Body of pancreas (tissue), 4 donors: ENCODE measurements at regions not wholly inside any gene's neighbourhood (a gene's known extent, or its start where the extent isn't known, plus 50 kb on each side); places are given as distances from the start of the nearest gene placed in this dataset.

Experiments used
- POLR2A ChIP-seq, 3 donors: fragments of 450-650 bp; IDR thresholded peaks; one replicate each; pipeline ENCODE4 v1.6.1; 2016; ENCODE audit warnings: antibody characterized with exemption in 3 of 3, mild to moderate bottlenecking in 2 of 3
- TF ChIP-seq, protein P1 (sequence below), 7 experiments: fragments of 450-650 bp in 4 of 7; fragments of 200-600 bp in 3 of 7; sonication (generic) in 3 of 7; IDR thresholded peaks; one replicate each; pipeline ENCODE4 v1.5.1; 2016 to 2019; ENCODE audit warnings: antibody characterized with exemption in 7 of 7

DNA sequence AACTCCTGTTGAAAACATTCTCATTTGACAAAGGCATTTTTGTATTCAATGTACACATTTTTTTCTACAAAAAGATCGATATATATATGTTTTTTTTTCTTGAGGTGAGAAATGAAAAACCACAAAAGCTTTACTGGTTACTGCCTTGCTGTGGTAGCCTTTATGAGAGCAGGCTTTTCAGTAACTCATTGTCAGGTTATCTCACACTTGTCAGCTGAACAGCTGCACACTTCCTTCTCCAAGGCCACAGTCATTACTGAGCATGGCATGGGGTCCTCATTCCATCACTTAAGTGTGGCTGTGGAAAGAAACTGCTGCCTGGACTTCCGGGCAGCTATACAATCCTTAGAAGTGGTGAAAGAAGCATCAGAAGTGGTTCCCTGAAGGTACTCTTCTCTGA, 169.3 kb upstream of the ZP4 start:
- TF ChIP-seq, protein P1, sequence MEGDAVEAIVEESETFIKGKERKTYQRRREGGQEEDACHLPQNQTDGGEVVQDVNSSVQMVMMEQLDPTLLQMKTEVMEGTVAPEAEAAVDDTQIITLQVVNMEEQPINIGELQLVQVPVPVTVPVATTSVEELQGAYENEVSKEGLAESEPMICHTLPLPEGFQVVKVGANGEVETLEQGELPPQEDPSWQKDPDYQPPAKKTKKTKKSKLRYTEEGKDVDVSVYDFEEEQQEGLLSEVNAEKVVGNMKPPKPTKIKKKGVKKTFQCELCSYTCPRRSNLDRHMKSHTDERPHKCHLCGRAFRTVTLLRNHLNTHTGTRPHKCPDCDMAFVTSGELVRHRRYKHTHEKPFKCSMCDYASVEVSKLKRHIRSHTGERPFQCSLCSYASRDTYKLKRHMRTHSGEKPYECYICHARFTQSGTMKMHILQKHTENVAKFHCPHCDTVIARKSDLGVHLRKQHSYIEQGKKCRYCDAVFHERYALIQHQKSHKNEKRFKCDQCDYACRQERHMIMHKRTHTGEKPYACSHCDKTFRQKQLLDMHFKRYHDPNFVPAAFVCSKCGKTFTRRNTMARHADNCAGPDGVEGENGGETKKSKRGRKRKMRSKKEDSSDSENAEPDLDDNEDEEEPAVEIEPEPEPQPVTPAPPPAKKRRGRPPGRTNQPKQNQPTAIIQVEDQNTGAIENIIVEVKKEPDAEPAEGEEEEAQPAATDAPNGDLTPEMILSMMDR (IDR thresholded peaks at IDR 0.05) = no peak
- TF ChIP-seq POLR2A (IDR thresholded peaks at IDR 0.05) = no peak
